Left lung (tissue), 4 donors: ENCODE measurements at regions not wholly inside any gene's neighbourhood (a gene's known extent, or its start where the extent isn't known, plus 50 kb on each side); places are given as distances from the start of the nearest gene placed in this dataset.

Experiments
- ATAC-seq: fragments of 200-7000 bp; cut with Tn5 transposase; one replicate; pipeline ENCODE4 v1.9.1; 2020; ENCODE audit warnings: moderate library complexity
- DNase-seq, 4 donors: peaks; one replicate each; pipeline ENCODE4 v3.0.0-alpha.2; 2013 to 2020
- H3K27ac ChIP-seq, 2 donors: fragments of 200-600 bp; sonication (generic) in 1 of 2; one replicate each; pipeline versions ENCODE4 v1.5.0 to v1.8.0; 2020 to 2021
- H3K27me3 ChIP-seq, 2 donors: fragments of 200-600 bp; sonication (generic) in 1 of 2; one replicate each; pipeline versions ENCODE4 v1.5.0 to v1.8.0; 2020 to 2021
- H3K36me3 ChIP-seq, 2 donors: fragments of 200-600 bp; sonication (generic) in 1 of 2; one replicate each; pipeline versions ENCODE4 v1.5.0 to v1.8.0; 2020 to 2021
- H3K4me1 ChIP-seq, 2 donors: fragments of 200-600 bp; one replicate each; pipeline ENCODE4 v1.8.0; 2021
- H3K4me3 ChIP-seq, 2 donors: fragments of 200-600 bp; sonication (generic) in 1 of 2; one replicate each; pipeline versions ENCODE4 v1.5.0 to v1.8.0; 2020 to 2021; ENCODE audit warnings: mild to moderate bottlenecking in 1 of 2
- H3K9me3 ChIP-seq, 2 donors: fragments of 200-600 bp; sonication (generic) in 1 of 2; one replicate each; pipeline versions ENCODE4 v1.5.0 to v1.8.0; 2020 to 2021
- CTCF ChIP-seq, 2 donors: fragments of 200-600 bp; sonication (generic) in 1 of 2; IDR thresholded peaks; one replicate each; pipeline versions ENCODE4 v1.5.0 to v1.8.0; 2021; ENCODE audit warnings: antibody characterized with exemption in 2 of 2
- intact Hi-C, 2 donors: fragments of 100-400 bp; cut with DNase I; formaldehyde crosslinking; loops; one replicate each; pipeline versions ENCODE4 v1.11.2 to v1.14.2; 2022
- donor health status: DM: no; HTN: yes; CAD: no.
- donor health status: DM: no; HTN: no; CAD: no.

GRCh38 chr1:239593527-239593926, 207.2 kb downstream of the CHRM3 start:
- Histone ChIP-seq H3K27me3 (no peaks in the 10 kb centered on the region), H3K9me3 (no peaks in the 10 kb centered on the region), H3K4me3 (no peak overlapping the region), H3K4me1 (no peaks in the 10 kb centered on the region), H3K27ac (no peak overlapping the region), H3K36me3 (no peaks in the 10 kb centered on the region)
- DNase-seq (no peak), ATAC-seq (no peak)
- TF ChIP-seq CTCF (IDR thresholded peaks at IDR 0.05): no peak
- intact Hi-C loops: no loop called here

- intact Hi-C loops: loop anchor here in 1 of 2 donors (10.0 kb wide), 1 partner anchor 64 kb away; no protein-coding TSS in a partner anchor
- H3K4me1 ChIP-seq: no peaks in the 10 kb centered on the region
- no peaks in the 10 kb centered on the region for H3K36me3 ChIP-seq
- H3K4me3 ChIP-seq: no peak overlapping the region
- H3K27me3 ChIP-seq: no peaks in the 10 kb centered on the region
- DNase-seq (no peak), ATAC-seq (no peak)
- H3K27ac ChIP-seq: no peak overlapping the region
- TF ChIP-seq CTCF (IDR thresholded peaks at IDR 0.05): no peak
- no peaks in the 10 kb centered on the region for H3K9me3 ChIP-seq
These were observed 214.2 kb downstream of the CHRM3 start for GRCh38 chr1:239600588-239600987.

- Histone ChIP-seq H3K36me3 (no peaks in the 10 kb centered on the region), H3K4me1 (no peaks in the 10 kb centered on the region), H3K9me3 (no peaks in the 10 kb centered on the region), H3K27ac (no peak overlapping the region), H3K4me3 (no peak overlapping the region), H3K27me3 (no peaks in the 10 kb centered on the region)
- ATAC-seq: no peak
- DNase-seq: no peak
- TF ChIP-seq CTCF (IDR thresholded peaks at IDR 0.05): no peak
- intact Hi-C loops: loop anchor here in 1 of 2 donors (10.0 kb wide), 1 partner anchor 64 kb away; no protein-coding TSS in a partner anchor
These were observed 214.7 kb downstream of the CHRM3 start for GRCh38 chr1:239601108-239601507.

- H3K4me1 ChIP-seq: no peaks in the 10 kb centered on the region
- no peaks in the 10 kb centered on the region for H3K9me3 ChIP-seq
- intact Hi-C loops: loop anchor here in 1 of 2 donors (10.0 kb wide), 1 partner anchor 61 kb away; no protein-coding TSS in a partner anchor
- DNase-seq: no peak
- no peak overlapping the region for H3K27ac ChIP-seq
- H3K27me3 ChIP-seq: no peaks in the 10 kb centered on the region
- no peak for TF ChIP-seq CTCF (IDR thresholded peaks at IDR 0.05)
- no peak overlapping the region for H3K4me3 ChIP-seq
- no peaks in the 10 kb centered on the region for H3K36me3 ChIP-seq
- ATAC-seq: no peak
These were observed 217.2 kb downstream of the CHRM3 start for GRCh38 chr1:239603530-239603929.

- ATAC-seq (no peak), DNase-seq (no peak)
- intact Hi-C loops: loop anchor here in 1 of 2 donors (10.0 kb wide), 1 partner anchor 58 kb away; no protein-coding TSS in a partner anchor
- no peaks in the 10 kb centered on the region for H3K9me3 ChIP-seq
- H3K36me3 ChIP-seq: no peaks in the 10 kb centered on the region
- H3K27me3 ChIP-seq: no peaks in the 10 kb centered on the region
- TF ChIP-seq CTCF (IDR thresholded peaks at IDR 0.05): no peak
- H3K4me1 ChIP-seq: no peaks in the 10 kb centered on the region
- no peak overlapping the region for H3K27ac ChIP-seq
- H3K4me3 ChIP-seq: no peak overlapping the region
These were observed 220.6 kb downstream of the CHRM3 start for GRCh38 chr1:239606850-239607400.
